Activated CD8-positive, alpha-beta T cell treated with anti-CD3 and anti-CD28 coated beads, Interleukin-2, amount 10 ng/mL, durations not matched to agents 7 days and 5 days (primary cell): ENCODE measurements at regions not wholly inside any gene's neighbourhood (a gene's known extent, or its start where the extent isn't known, plus 50 kb on each side); places are given as distances from the start of the nearest gene placed in this dataset.

Source experiments
- ATAC-seq: fragments of 150-1000 bp; cut with Tn5 transposase; one replicate; pipeline ENCODE4 v1.10.0; 2021; ENCODE audit warnings: moderate library complexity
- CTCF ChIA-PET: fragments of 350-600 bp; sonication (Branson Sonifier 250); formaldehyde crosslinking; loops from one replicate; lab custom pipeline; 2021; ENCODE audit warnings: antibody characterized with exemption; lab: Charles Lee
- POLR2A ChIA-PET: fragments of 350-600 bp; sonication (Branson Sonifier 250); formaldehyde crosslinking; loops from one replicate; lab custom pipeline; 2021; ENCODE audit warnings: antibody characterized with exemption; lab: Charles Lee
- DNase-seq: peaks from one replicate; pipeline ENCODE4 v3.0.0-alpha.2; 2020
- H3K27ac Mint-ChIP-seq: one replicate; pipeline ENCODE4 v1.8.0; 2021; ENCODE audit warnings: mild to moderate bottlenecking, mixed read lengths
- H3K27me3 Mint-ChIP-seq: one replicate; pipeline ENCODE4 v1.8.0; 2021; ENCODE audit warnings: low read depth, mixed read lengths
- H3K36me3 Mint-ChIP-seq: one replicate; pipeline ENCODE4 v1.8.0; 2021; ENCODE audit warnings: low read depth, mixed read lengths
- H3K4me1 Mint-ChIP-seq: one replicate; pipeline ENCODE4 v1.8.0; 2021; ENCODE audit warnings: low read depth, mixed read lengths
- H3K4me3 Mint-ChIP-seq: one replicate; pipeline ENCODE4 v1.8.0; 2021; ENCODE audit warnings: mild to moderate bottlenecking, mixed read lengths
- H3K9me3 Mint-ChIP-seq: one replicate; pipeline ENCODE4 v1.8.0; 2022; ENCODE audit warnings: mixed read lengths; ENCODE audit not compliant: insufficient read depth

GRCh38 chr14:34325493-34325892 lies 136.5 kb downstream of the SPTSSA start:
- H3K27me3 Mint-ChIP-seq, result peaks cover 6% of the 10 kb centered on the region
- no peak overlapping the region for H3K4me3 Mint-ChIP-seq
- H3K27ac Mint-ChIP-seq, result no peak overlapping the region
- no peak for ATAC-seq
- POLR2A ChIA-PET, result no interaction called here
- no peaks in the 10 kb centered on the region for H3K4me1 Mint-ChIP-seq
- H3K36me3 Mint-ChIP-seq, result no peaks in the 10 kb centered on the region
- no peaks in the 10 kb centered on the region for H3K9me3 Mint-ChIP-seq
- DNase-seq, result no peak
- CTCF ChIA-PET, result interaction anchor here (0.7 to 1.4 kb wide), 3 partner anchors 41 to 196 kb away, joined by 3 to 4 read pairs (median 3); no protein-coding TSS in a partner anchor

GRCh38 chr14:34324363-34324795 lies 137.7 kb downstream of the SPTSSA start:
- H3K4me1 Mint-ChIP-seq, result no peaks in the 10 kb centered on the region
- POLR2A ChIA-PET, result no interaction called here
- peak; percentile 44 for DNase-seq
- H3K4me3 Mint-ChIP-seq, result no peak overlapping the region
- no peaks in the 10 kb centered on the region for H3K36me3 Mint-ChIP-seq
- H3K27ac Mint-ChIP-seq, result no peak overlapping the region
- H3K9me3 Mint-ChIP-seq, result no peaks in the 10 kb centered on the region
- no peak for ATAC-seq
- H3K27me3 Mint-ChIP-seq, result peaks cover 9% of the 10 kb centered on the region
- CTCF ChIA-PET, result interaction anchor here (0.8 to 2.3 kb wide), 4 partner anchors 10 to 86 kb away, joined by 3 to 12 read pairs (median 8); no protein-coding TSS in a partner anchor

GRCh38 chr14:34322940-34323418 lies 139.1 kb downstream of the SPTSSA start:
- H3K36me3 Mint-ChIP-seq, result no peaks in the 10 kb centered on the region
- no peaks in the 10 kb centered on the region for H3K4me1 Mint-ChIP-seq
- DNase-seq (peak; percentile 80), ATAC-seq (peak; percentile 68)
- no peak overlapping the region for H3K4me3 Mint-ChIP-seq
- POLR2A ChIA-PET, result no interaction called here
- no peaks in the 10 kb centered on the region for H3K9me3 Mint-ChIP-seq
- peaks cover 9% of the 10 kb centered on the region for H3K27me3 Mint-ChIP-seq
- H3K27ac Mint-ChIP-seq, result no peak overlapping the region
- CTCF ChIA-PET, result interaction anchor here (0.6 to 2.3 kb wide), 24 partner anchors 9 to 1743 kb away, joined by 3 to 13 read pairs (median 4); no protein-coding TSS in a partner anchor

- ATAC-seq, result no peak
- no peak for DNase-seq
- Mint-ChIP-seq H3K9me3 (no peaks in the 10 kb centered on the region), H3K4me1 (no peaks in the 10 kb centered on the region), H3K36me3 (no peaks in the 10 kb centered on the region), H3K4me3 (no peak overlapping the region), H3K27ac (no peak overlapping the region), H3K27me3 (peaks cover 11% of the 10 kb centered on the region)
- ChIA-PET POLR2A (no interaction called here), CTCF (no interaction called here)
Observed at GRCh38 chr14:34319140-34319539, 142.9 kb downstream of the SPTSSA start.

- Mint-ChIP-seq H3K4me1 (no peaks in the 10 kb centered on the region), H3K9me3 (no peaks in the 10 kb centered on the region), H3K27me3 (peaks cover 14% of the 10 kb centered on the region), H3K36me3 (no peaks in the 10 kb centered on the region), H3K4me3 (no peak overlapping the region), H3K27ac (no peak overlapping the region)
- POLR2A ChIA-PET, result no interaction called here
- ATAC-seq (no peak), DNase-seq (no peak)
- CTCF ChIA-PET, result interaction anchor here (0.9 to 1.3 kb wide), 2 partner anchors 17 to 220 kb away, joined by 3 read pairs; no protein-coding TSS in a partner anchor
Observed at GRCh38 chr14:34318014-34318413, 144.0 kb downstream of the SPTSSA start.

- Mint-ChIP-seq H3K4me3 (no peak overlapping the region), H3K27me3 (peaks cover 17% of the 10 kb centered on the region), H3K36me3 (no peaks in the 10 kb centered on the region), H3K27ac (no peak overlapping the region), H3K9me3 (no peaks in the 10 kb centered on the region), H3K4me1 (no peaks in the 10 kb centered on the region)
- ATAC-seq (no peak), DNase-seq (no peak)
- ChIA-PET POLR2A (no interaction called here), CTCF (interaction anchor here (0.8 to 2.2 kb wide), 2 partner anchors 10 to 12 kb away, joined by 3 to 7 read pairs; no protein-coding TSS in a partner anchor)
Observed at GRCh38 chr14:34310724-34311123, 151.3 kb downstream of the SPTSSA start.

GRCh38 chr14:34303811-34304210 lies 158.2 kb downstream of the SPTSSA start:
- Mint-ChIP-seq H3K4me1 (no peaks in the 10 kb centered on the region), H3K27ac (no peak overlapping the region), H3K4me3 (no peak overlapping the region), H3K27me3 (peaks cover 5% of the 10 kb centered on the region), H3K36me3 (no peaks in the 10 kb centered on the region), H3K9me3 (no peaks in the 10 kb centered on the region)
- no peak for DNase-seq
- no peak for ATAC-seq
- POLR2A ChIA-PET, result no interaction called here
- CTCF ChIA-PET, result interaction anchor here (0.5 to 2.6 kb wide), 4 partner anchors 19 to 466 kb away, joined by 3 to 11 read pairs (median 5); no protein-coding TSS in a partner anchor

GRCh38 chr14:34302654-34303053 lies 159.4 kb downstream of the SPTSSA start:
- ChIA-PET CTCF (interaction anchor here (2.5 to 2.6 kb wide), 2 partner anchors 29 to 510 kb away, joined by 10 to 11 read pairs; no protein-coding TSS in a partner anchor), POLR2A (no interaction called here)
- Mint-ChIP-seq H3K4me1 (no peaks in the 10 kb centered on the region), H3K27me3 (peaks cover 2% of the 10 kb centered on the region), H3K9me3 (no peaks in the 10 kb centered on the region), H3K4me3 (no peak overlapping the region), H3K27ac (no peak overlapping the region), H3K36me3 (no peaks in the 10 kb centered on the region)
- DNase-seq (no peak), ATAC-seq (no peak)

- peak; percentile 28 for DNase-seq
Observed at GRCh38 chr14:34300882-34301734, 160.9 kb downstream of the SPTSSA start.

GRCh38 chr14:34300330-34300729 lies 161.7 kb downstream of the SPTSSA start:
- ChIA-PET POLR2A (interaction anchor here (0.6 kb wide), 1 partner anchor 1601 kb away, joined by 3 read pairs; no protein-coding TSS in a partner anchor), CTCF (interaction anchor here (0.7 to 2.5 kb wide), 4 partner anchors 18 to 1723 kb away, joined by 3 to 10 read pairs (median 3); no protein-coding TSS in a partner anchor)
- no peak overlapping the region for H3K27ac Mint-ChIP-seq
- DNase-seq, result no peak
- no peak for ATAC-seq
- no peaks in the 10 kb centered on the region for H3K9me3 Mint-ChIP-seq
- no peak overlapping the region for H3K4me3 Mint-ChIP-seq
- H3K36me3 Mint-ChIP-seq, result no peaks in the 10 kb centered on the region
- no peaks in the 10 kb centered on the region for H3K27me3 Mint-ChIP-seq
- no peaks in the 10 kb centered on the region for H3K4me1 Mint-ChIP-seq

More at GRCh38 chr14:34300882-34301734, 160.9 kb downstream of the SPTSSA start:
- H3K36me3 Mint-ChIP-seq, result no peaks in the 10 kb centered on the region
- H3K4me3 Mint-ChIP-seq, result no peak overlapping the region
- no peaks in the 10 kb centered on the region for H3K27me3 Mint-ChIP-seq
- ChIA-PET POLR2A (no interaction called here), CTCF (interaction anchor here (0.7 to 2.5 kb wide), 10 partner anchors 9 to 1723 kb away, joined by 3 to 10 read pairs (median 3); no protein-coding TSS in a partner anchor)
- ATAC-seq, result no peak
- H3K4me1 Mint-ChIP-seq, result no peaks in the 10 kb centered on the region
- no peak overlapping the region for H3K27ac Mint-ChIP-seq
- H3K9me3 Mint-ChIP-seq, result no peaks in the 10 kb centered on the region

- ATAC-seq (no peak), DNase-seq (no peak)
- H3K27ac Mint-ChIP-seq, result no peak overlapping the region
- POLR2A ChIA-PET, result no interaction called here
- CTCF ChIA-PET, result no interaction called here
- no peaks in the 10 kb centered on the region for H3K9me3 Mint-ChIP-seq
- no peaks in the 10 kb centered on the region for H3K27me3 Mint-ChIP-seq
- no peaks in the 10 kb centered on the region for H3K36me3 Mint-ChIP-seq
- H3K4me1 Mint-ChIP-seq, result no peaks in the 10 kb centered on the region
- H3K4me3 Mint-ChIP-seq, result no peak overlapping the region
Observed at GRCh38 chr14:34299360-34299759, 162.7 kb downstream of the SPTSSA start.
